Activated CD8-positive, alpha-beta memory T cell treated with anti-CD3 and anti-CD28 coated beads, Interleukin-2, amount 50 U/mL, for 4 hours (primary cell): ENCODE measurements at regions not wholly inside any gene's neighbourhood (a gene's known extent, or its start where the extent isn't known, plus 50 kb on each side); places are given as distances from the start of the nearest gene placed in this dataset.
"Not testable (repeated sequence)": the region's sequence is repeated elsewhere in the genome, so short reads cannot be mapped to it uniquely, and the experiment has no call there.

ENCODE experiments used
- DNase-seq: peaks from one replicate; pipeline ENCODE4 v3.0.0-alpha.2; 2020

DNA sequence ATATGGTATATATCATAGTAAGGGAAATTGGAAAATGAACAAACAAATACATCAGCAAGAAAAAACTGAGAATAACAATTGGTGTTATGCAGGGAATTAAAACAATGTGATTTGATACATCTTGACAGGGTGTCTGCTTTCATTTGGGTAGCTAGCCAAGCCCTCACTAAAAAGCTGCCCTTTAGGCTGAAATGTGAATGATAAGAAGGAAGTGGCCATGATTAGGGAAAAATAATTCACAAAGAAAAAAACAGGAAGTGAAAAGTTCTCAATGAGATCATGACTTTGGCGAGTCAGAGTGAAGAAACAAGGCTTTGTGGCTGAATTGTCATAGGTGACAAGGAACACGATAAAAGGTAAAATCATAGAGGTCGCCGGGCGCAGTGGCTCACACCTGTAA lies 675.8 kb upstream of the SLIT2 start:
- DNase-seq: no peak

DNA sequence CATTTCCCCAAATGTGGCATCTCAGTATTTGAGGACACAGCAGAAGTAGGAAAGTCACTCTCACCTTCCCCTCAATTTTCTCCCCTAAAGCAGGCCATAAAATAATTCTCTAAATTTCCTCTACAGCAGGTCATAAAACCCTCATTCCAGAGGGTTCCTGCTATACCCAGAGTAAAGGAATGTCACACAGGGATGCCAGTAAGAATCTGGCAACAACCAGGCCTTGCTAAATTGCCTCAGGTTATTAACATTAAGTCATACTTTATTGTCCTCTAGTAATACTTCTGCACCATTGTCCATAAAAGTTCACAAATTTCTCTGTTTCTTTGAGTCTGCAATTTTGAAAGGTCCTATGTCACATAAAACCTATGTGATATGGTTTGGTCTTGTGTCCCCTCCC lies 685.7 kb upstream of the SLIT2 start:
- DNase-seq: no peak

DNA sequence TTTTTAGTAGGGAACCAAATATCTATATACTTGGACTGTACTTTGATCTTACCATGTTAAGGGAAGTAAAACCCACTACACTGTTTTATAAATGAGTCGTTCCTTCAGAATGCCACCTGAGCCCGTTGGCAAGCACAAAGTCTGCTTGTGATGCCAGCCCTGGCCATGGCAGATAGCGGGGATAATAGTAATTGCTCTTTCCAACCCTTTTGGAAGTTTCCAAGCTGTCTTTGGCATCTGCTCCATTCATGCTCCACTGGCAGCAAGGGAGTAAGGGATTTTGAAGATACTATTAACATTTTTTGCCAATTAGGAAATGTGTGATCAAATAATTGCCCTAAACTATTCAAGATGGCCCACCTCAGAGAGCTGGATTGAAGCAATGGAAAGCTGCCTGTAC lies 689.2 kb upstream of the SLIT2 start:
- no peak for DNase-seq

DNA sequence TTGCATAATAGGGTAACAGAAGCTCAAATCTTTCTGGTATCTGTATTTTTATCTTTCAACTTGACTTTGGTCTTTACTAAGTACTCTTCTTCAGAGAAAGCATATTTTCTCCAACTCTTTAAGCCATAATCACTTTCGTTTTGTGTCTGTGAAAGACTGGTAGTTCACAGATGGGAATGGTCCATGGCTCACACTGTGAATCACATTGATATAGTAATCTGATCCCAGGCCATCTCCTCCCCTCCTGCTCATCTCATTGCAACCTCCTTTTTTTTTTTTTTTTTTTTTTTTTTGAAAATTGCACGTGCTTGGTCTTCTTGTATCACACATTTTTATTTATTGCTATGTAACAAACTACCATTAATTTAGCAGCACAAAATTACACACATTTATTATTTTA lies 694.5 kb upstream of the SLIT2 start:
- DNase-seq: no peak

DNA sequence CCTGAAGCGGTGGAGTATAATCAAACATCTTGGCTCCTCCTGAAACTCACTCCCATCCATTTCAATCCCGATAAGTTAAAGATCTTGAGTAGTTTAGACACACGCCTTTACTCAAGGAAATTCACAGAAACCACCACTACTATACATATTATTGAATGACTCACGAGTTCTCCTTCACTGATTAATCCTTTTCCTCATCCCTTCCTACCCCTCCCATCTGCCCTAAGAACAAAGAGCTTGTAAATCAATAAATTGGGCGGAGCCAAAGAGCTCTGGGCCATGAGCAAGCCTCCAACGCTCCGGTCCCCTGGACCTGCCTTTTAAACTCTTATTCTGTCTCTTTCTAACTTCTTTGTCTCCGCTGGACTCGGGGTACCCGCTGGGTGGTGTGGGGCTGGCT lies 695.4 kb upstream of the SLIT2 start:
- not testable (repeated sequence) for DNase-seq

DNA sequence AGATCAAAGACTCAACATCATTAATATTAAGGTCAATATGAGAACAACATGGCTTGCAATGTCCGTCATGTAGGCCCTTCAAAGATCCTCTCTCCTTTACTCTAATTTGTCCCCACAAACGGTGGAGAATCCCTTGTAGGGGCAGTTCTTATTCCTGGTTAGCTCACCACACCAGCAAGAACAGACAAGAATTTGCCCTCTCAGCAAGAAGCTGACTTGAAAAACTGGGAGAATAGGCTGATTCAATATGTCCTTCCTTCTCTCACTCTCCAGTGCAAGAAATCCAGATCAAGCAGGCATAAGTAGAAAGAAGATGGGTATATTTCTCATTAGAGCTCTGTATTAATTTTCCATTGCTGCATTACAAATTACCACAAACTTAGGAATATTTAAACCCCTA lies 704.2 kb upstream of the SLIT2 start:
- DNase-seq: no peak

DNA sequence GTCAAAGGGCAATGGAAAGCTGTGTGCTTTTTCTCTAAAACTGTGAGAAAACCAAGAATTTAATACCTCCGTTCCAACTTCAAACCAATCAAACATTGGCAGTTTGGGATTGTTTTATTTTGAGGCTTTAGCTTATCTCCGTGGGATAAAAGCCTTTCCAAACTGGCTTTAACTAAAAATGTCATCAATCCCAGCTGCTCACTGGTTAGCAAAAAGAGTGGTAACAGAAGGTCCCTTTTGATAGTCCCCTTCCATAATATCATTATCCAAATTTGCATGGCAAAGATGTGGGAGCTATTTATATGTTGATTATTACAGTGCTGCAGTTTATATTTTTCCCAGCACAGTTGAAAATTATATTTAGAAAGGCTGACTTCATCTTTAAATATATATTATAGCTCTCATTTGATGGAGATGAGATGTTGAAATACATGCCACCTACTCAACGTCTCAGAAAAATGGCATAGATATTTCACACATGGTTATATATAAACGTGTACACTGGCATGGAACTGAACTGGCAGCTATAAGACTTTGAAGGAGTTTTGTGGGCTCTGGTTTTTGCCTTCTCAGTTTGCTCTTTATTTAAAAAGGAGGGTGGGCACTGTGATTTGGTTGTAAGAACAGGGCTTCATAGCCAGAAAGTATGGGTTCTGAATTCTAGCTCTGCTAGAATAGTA lies 707.1 kb upstream of the SLIT2 start:
- DNase-seq: no peak

DNA sequence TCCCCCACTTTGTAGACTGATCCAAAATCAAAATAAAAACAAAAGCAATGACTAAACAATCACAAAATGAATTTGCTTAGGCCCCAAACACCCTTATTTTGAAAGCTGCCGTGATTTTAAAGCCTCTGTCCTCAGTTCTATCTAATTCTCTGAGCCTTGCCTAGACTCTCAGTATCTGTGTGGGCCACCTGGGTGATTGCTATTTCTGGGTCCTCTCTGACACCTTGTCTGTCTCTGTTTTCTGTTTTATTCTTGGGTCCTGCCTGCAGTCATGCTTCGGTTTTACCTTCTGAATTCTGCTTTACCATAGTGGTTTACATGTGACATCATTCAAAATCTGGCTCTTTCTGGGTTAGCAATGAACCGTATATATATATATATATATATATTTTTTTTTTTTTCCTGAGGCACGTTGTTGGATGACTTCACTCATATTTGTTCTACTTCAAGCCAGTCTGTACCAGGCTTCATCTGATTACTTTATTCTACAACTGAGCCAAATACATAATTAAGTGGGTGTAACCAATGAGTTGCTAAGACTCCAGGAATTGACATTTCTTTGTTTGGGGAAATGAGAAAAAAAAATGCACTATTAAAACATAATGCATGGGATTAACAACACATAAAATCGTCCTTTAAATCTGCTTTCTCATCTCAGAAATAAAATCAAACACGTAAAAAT lies 710.7 kb upstream of the SLIT2 start:
- no peak for DNase-seq

DNA sequence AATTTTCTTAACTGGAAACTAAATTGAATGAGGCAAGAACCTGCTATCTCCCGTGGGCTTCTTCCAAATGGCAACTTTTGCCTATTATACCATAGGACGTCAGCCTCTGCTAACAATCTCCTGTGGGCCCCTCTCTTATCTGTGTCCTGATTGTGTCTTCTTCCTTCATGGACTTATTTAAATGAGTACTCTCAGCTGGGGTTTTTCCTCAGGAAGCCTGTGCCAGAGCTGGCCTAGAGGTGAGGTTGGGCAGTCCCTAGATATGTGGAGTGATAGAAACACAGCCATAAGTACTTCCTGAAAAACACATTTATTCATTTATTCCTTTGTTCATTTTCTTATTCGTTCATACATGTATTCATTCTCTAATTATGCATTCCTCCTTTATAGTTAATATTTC lies 712.5 kb upstream of the SLIT2 start:
- DNase-seq: no peak

DNA sequence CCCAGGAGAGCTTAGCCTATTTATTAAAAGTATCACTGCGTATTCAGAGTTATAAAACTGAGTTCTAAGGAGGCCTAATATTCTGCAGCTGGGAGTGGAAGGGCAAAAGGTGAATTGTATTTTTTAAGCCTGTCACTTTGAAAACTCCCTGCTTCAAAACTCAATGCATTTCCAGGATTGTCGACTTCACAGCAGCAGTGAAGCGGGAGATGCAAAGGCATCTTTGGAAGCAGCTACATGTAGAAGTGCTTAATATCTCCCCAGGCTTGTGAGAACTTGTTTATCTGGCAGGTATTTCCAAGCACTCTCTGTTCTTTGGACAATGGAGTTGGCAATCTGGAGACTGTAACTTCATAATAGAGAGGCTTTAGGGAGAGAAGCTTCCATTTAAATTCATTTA lies 717.5 kb upstream of the SLIT2 start:
- no peak for DNase-seq

DNA sequence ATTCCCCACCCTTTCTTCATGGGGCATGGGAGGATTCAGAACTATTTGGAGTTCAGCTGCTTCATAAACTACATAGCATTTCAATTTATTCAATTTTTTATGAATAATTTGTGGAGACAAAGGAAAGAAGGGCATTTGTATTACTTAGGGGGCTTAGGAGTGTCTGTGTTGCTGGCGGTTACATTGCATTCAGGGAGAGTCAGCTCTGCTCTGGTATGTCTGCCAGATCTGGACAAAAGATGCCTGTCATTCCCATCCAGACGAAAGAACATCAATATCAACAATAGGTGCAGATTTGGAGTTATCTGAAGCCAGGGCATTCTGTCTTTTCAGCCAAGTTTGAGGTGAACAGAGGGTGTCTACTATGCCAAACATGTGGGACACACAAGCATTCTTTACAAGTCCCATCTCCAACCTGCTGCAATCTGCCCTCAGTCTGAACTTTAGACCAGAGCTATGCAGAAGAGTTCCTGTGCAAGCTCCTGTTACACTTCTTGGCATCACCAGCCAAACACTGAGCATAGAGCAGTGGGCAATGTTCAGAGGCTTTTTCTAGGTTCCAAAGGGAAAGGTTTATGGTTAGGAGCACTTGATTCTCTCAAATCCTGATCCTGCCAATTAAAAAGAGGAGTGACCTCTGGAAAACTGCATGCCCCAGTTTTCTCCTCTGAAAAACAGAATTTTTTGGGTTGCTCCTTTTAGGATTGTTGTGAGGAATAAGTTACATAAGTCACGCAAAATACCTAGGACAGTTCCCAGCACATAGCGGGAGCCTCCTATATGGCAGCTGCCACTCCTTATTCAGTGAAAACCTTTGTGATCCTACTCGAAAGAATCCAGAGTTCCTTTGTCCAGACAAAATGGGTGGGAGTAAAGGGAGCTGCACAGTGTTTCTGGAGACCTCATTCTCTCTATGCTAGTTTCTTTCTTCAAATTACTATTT lies 719.5 kb upstream of the SLIT2 start:
- DNase-seq: no peak

DNA sequence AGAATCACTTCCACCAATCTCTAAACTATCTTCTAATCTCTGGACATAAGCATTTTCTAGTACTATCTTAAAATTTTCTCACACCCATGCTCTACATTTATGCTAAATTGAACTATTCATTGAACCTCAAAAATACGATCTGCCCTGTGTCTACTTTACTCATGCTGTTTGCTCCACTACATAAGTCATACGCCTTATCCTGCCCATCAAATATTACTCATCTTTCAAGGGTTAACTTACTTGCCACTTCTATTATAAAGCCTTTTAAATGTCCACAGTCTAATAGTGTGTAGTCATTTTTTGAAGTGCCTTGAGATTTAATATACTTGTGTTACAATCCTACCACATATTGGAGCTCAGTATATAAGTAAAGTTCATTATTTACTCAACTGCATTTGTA lies 727.7 kb upstream of the SLIT2 start:
- DNase-seq: no peak

DNA sequence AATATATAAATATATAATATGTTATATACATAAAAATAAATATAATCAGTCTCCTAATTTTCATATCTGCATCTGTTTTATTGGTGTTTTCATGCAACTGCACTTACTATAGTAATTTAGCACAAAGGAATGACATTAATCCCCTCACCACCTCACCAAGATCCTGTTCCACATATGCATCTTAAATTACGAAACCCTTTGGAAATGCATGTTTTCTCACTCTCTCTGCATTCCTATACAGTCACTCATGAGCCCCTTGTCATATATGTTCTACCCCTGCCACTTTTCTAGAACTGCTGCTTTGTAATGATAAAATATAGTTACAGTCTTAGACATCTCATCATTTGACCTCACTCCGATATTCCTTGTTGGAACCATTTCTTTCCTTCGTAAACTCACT lies 728.7 kb upstream of the SLIT2 start:
- no peak for DNase-seq

DNA sequence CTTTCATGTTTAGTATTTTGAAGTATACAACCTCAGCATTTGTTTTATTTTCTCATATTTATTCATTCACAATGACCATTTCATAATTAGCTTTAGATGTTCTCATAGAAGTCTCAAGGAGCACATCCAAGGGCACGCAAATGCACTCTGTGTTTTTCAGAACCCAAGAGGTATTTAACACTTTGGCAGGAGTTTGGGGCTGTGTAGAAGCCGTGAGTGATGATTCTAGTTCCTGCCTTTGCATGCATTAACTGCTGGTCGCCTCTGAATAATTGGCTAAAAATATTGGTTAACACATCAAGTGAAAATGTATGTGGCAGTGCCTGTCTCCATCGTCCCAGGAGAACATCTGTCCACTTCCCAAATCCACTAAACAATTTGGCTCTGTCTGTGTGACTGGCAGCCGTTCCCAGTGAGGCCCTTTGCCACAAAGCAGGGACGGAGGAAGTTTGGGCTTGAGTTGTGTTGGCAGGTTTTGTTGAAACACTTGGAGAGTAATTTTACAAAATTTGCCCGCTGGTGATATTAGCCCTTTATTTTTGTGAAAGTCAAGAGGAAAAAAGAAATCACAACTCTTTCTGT lies 730.7 kb upstream of the SLIT2 start:
- DNase-seq: no peak

DNA sequence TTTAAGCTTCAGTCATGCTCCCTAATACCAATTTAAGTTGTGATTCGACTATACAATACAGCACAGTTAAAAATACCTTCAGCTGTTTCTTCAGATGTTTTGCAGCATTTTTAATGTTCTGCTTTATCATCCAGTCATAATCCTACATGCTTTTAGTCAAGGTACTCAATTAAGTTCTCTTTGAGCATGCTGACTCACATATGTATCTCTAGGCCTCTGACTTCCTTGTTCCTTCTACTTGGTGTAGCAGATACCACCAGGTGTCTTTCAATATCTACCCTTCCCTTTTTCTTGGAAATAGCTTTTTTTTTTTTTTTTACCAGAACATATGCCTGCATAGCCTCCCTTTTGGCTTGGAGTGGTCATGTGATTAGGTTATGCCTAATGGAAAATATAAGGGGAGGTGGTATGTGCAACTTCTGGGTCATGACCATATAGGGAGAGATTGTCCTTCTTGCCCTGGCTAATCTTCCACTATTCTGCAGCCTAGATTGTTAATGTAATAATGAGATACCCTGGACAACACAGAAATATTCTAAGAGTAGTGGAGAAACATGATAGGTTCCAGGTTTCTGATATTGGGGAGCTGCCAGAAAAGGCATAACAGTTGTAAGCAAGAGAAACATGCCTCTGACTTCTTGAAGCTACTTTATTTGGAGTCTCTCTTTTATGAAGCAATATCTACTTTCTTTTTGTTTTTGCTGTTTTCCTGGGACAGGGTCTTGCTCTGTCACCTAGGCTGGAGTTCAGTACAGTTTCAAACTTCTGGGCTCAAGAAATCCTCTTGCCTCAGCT lies 737.2 kb upstream of the SLIT2 start:
- DNase-seq: no peak

DNA sequence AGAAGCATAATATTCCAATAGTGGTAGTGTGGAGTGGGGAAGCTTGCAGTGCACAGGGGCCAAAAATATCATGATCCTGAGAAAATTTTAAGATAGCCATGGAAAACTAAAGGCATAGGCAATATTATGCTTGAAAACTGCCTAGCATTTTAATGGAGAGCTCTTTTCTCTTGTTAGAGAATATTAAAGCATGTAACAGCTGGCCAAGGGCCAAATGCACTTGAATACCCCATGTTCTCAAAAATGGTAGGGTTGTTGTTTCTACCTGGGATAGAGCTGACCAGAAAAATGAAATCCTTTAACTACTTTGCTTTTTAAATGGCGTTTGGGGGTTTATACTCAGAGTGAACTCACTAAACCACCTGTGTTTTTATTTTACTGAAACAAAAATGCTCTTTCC lies 739.6 kb upstream of the SLIT2 start:
- DNase-seq: no peak

DNA sequence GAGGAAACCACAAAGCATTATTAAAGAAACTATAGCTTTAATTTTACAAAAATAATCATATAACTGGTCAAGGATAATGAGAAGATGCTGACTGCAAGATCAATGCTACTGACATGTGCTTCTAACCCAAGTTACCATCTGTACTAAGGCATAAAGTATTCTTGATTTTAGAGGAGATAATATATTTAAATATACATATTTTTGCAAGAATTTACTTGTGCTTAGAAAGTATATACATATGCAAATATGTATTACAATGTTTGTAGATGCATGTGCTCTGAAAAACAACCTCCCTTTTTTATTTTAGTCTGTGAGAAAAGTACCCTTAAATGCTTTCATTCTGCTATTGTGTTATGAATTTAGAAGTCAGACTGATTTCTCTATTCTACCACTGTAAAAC lies 740.7 kb upstream of the SLIT2 start:
- DNase-seq: no peak

DNA sequence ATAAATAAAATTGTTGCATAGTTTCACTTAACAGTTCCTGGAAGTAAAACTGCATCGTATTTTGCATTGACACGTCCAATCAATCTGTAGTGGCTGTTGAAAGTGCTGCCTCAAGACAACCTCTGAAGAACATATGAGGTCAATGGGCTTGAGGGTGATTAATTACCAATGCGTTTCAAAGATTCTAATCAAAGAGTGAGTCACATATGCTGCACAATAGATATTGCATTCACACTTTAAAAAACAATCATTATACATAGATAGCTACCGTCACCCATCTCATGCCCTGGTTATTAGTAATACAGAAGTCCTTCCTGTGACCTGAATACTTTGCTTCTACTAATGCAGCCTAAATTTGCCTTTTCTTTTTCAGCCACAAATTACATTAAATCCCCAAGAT lies 743.3 kb upstream of the SLIT2 start:
- DNase-seq: no peak

DNA sequence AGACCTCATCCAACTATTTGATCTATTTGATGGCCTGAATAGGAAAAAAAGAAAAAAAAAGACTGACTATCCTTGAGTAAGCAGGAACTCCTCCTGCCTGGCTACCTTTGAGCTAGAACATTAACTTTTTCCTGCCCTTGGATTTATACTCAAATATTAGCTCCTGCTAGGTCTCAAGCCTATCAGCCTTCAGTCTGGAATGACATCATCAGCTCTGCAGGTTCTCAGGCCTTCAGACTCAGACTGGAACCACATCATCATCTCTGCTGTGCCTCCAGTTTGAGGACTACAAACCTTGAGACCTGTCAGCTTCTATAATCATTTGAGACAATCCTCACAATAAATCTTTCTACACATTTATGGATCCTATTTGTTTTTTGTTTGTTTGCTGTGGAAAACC lies 754.0 kb upstream of the SLIT2 start:
- no peak for DNase-seq

DNA sequence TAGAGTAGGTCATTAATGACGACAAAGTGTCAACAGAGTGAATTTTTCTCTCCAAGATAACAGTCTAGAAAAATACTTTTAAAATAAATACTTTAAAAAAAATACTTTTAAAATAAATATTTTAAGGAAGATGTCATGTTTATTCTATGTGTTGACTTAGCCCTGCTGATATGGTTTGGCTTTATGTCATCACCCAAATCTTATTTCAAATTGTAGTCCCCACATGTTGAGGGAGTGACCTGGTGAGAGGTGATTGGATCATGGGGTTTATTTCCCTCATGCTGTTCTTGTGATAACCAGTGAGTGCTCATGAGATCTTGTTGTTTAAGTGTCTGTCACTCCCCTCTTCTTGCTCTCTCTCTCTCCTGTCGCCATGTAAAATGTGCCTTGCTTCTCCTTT lies 754.9 kb upstream of the SLIT2 start:
- no peak for DNase-seq

DNA sequence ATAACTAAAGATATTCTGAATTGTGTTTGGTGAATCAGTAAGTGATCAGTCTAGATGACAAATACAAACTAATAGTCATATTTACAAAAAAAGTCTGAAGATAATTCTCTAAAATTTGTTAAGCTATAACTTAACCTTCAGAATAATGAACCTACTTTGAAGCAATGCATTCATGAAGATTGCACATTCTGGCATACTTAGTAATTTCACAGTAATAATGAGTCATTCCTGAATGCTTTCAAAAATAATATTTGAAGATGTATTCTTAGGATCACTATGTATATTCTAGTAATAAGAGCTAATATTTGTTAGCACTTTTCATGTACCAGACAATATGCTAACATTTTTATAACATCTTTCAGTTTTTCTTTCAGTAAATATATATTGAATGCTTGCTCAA lies 756.7 kb upstream of the SLIT2 start:
- DNase-seq: no peak

DNA sequence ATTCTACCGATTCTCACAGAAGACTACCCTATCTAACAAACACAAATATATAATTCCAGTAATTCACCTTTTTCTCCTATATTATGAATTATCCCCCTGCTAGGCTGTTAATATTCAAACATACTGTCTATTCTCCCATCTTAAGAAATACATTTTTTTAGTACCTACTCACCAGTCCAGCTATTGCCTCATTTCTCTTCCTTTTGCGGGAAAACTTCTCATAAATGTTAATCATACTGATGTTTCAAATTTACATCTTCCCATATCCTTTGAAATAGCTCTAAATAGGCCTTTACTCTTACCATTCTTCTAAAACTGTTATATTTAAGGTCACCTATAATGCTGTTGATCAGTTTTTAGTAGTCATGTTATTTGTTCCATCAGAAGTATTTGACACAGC lies 759.1 kb upstream of the SLIT2 start:
- no peak for DNase-seq

DNA sequence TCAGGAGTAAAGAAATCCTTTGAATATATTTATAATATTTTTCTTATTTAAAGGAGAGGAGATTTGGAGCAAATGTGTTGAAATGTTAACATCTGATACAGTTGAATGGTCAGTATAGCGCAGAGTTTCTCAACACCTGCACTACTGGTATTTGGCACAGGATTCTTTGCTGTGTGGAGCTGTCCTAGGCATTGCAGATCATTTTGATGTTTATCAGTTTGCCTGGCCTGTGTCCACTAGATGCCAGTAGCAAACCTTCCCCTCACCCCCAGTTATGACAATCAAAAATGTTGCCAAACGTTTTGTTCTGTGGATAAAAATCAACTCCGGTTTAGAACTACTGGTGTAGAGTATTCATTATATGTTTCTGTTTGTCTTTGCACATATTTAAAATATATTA lies 765.3 kb upstream of the SLIT2 start:
- no peak for DNase-seq
